A673 (cell line): ENCODE measurements at regions not wholly inside any gene's neighbourhood (a gene's known extent, or its start where the extent isn't known, plus 50 kb on each side); places are given as distances from the start of the nearest gene placed in this dataset.
A peak's percentile ranks its signal among the peaks of the same experiment; 100 is the strongest.

Experiments
- BruUV-seq: library from RNA; stranded (reverse); fragments of 400-500 nt; replicated peaks from 2 replicates; lab custom pipeline; 2021; lab: Mats Ljungman, UMichigan
- CTCF ChIA-PET: fragments of 300-600 bp; sonication (Branson Sonifier 250); formaldehyde crosslinking; loops from one replicate; lab custom pipeline; 2022; ENCODE audit warnings: antibody characterized with exemption; lab: Charles Lee
- POLR2A ChIA-PET: fragments of 300-600 bp; sonication (Branson Sonifier 250); formaldehyde crosslinking; loops from one replicate; lab custom pipeline; 2022; ENCODE audit warnings: antibody characterized with exemption; ENCODE audit not compliant: low non-redundant PET; lab: Charles Lee
- DNase-seq: peaks from one replicate; pipeline ENCODE4 v3.0.0-alpha.2; 2015; ENCODE audit warnings: low spot score
- H3K27ac ChIP-seq: fragments of 200-600 bp; sonication (generic); 2 replicates; pipeline ENCODE4 v1.5.1; 2016; ENCODE audit warnings: mixed run types, low read depth, mild to moderate bottlenecking, mixed read lengths, antibody characterized with exemption, low read length; ENCODE audit not compliant: poor library complexity, severe bottlenecking
- H3K27me3 ChIP-seq: fragments of 200-600 bp; sonication (generic); replicated peaks from 2 replicates; pipeline ENCODE4 v1.6.1; 2017; ENCODE audit warnings: mixed run types, low read depth, mild to moderate bottlenecking, mixed read lengths, antibody characterized with exemption, low read length; ENCODE audit not compliant: insufficient read depth, poor library complexity
- H3K36me3 ChIP-seq: fragments of 200-600 bp; sonication (generic); 2 replicates; pipeline ENCODE4 v1.6.1; 2016; ENCODE audit warnings: mixed run types, mild to moderate bottlenecking, mixed read lengths, antibody characterized with exemption, low read length; ENCODE audit not compliant: insufficient read depth, poor library complexity, severe bottlenecking
- H3K4me1 ChIP-seq: fragments of 200-600 bp; sonication (generic); 2 replicates; pipeline ENCODE4 v1.6.1; 2017; ENCODE audit warnings: mixed run types, mild to moderate bottlenecking, mixed read lengths, antibody characterized with exemption, low read length; ENCODE audit not compliant: insufficient read depth, poor library complexity, severe bottlenecking
- H3K4me3 ChIP-seq: fragments of 200-600 bp; sonication (generic); 2 replicates; pipeline ENCODE4 v1.5.1; 2016; ENCODE audit warnings: low read depth, mixed run types, mild to moderate bottlenecking, mixed read lengths, low read length; ENCODE audit not compliant: poor library complexity, severe bottlenecking
- H3K9me3 ChIP-seq: fragments of 200-600 bp; sonication (generic); 2 replicates; pipeline ENCODE4 v1.6.1; 2016; ENCODE audit warnings: mixed run types, low read depth, mild to moderate bottlenecking, mixed read lengths, antibody characterized with exemption, low read length; ENCODE audit not compliant: poor library complexity, severe bottlenecking
- CTCF ChIP-seq: fragments of 300-800, 200-600 bp; sonication (generic); conservative IDR thresholded peaks from 2 replicates; pipeline ENCODE4 v1.5.1; 2017; ENCODE audit warnings: low read depth, mild to moderate bottlenecking, antibody characterized with exemption, low read length, moderate library complexity, mixed read lengths
- EZH2 ChIP-seq: fragments of 200-600 bp; sonication (generic); IDR thresholded peaks from 2 replicates; pipeline ENCODE4 v1.6.1; 2017; ENCODE audit warnings: borderline replicate concordance, low read depth, mild to moderate bottlenecking, mixed read lengths, antibody characterized with exemption, low read length; ENCODE audit not compliant: poor library complexity, severe bottlenecking
- intact Hi-C: fragments of 100-400 bp; cut with micrococcal nuclease; formaldehyde crosslinking; loops from one replicate; pipeline ENCODE4 v1.10.0; 2022; ENCODE audit not compliant: unreplicated experiment

- Histone ChIP-seq H3K4me3 (no peak overlapping the region), H3K27me3 (no peaks in the 10 kb centered on the region), H3K27ac (no peak overlapping the region), H3K4me1 (peaks cover 9% of the 10 kb centered on the region), H3K36me3 (no peaks in the 10 kb centered on the region), H3K9me3 (no peaks in the 10 kb centered on the region)
- intact Hi-C loops = no loop called here
- CTCF ChIA-PET = no interaction called here
- no TSS peak for BruUV-seq
- TF ChIP-seq EZH2 = no peak
- POLR2A ChIA-PET = no interaction called here
- no peak for DNase-seq
Measured at GRCh38 chr4:156569535-156569934, 402.1 kb downstream of the PDGFC start.

DNA sequence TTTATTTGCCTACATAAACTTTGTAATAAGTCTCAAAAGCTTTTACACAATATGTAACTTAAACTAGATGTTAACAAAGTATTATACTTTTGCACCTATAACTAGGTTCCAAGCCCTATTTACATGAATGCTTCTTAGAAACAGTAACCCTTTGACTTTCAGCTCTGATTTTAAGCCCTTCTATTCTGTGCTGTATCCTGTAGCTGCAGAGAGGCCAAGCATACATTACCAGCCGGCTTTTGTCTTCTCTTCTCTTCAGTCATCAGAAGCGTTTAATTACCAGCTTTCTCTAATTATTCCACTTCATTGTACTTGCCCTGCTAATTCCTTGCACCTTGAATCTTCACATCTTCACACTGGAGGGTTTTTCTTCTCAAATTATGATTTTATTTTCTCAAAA, 403.1 kb downstream of the PDGFC start:
- peak; percentile 17 for DNase-seq
- Histone ChIP-seq H3K27ac (no peak overlapping the region), H3K27me3 (no peaks in the 10 kb centered on the region), H3K36me3 (no peaks in the 10 kb centered on the region), H3K4me1 (peaks cover 9% of the 10 kb centered on the region), H3K4me3 (no peak overlapping the region), H3K9me3 (no peaks in the 10 kb centered on the region)
- intact Hi-C loops = no loop called here
- BruUV-seq = no TSS peak
- POLR2A ChIA-PET = no interaction called here
- CTCF ChIA-PET = no interaction called here
- TF ChIP-seq EZH2 = no peak
- TF ChIP-seq CTCF = no peak

DNA sequence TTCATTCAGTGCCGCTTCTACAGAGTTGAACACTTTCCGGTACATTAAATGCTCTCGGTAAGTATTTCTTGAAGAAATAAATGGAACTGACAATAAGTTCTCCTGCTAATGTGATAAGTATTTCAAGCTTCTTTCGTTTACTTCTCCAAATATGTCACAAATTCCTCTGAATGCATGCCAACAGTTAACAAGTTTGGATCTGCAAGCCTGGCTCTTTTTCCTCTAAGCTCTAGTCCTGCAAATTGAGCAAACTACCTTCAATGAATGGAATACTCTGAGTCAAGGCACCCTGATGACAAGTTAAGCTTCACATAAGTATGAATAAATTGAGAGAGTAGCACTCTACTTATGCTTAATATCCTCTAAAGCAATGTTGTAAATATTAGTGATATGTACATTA, 403.6 kb downstream of the PDGFC start:
- H3K4me1 ChIP-seq = peaks cover 9% of the 10 kb centered on the region
- DNase-seq = peak; percentile 26
- no peaks in the 10 kb centered on the region for H3K27me3 ChIP-seq
- ChIA-PET CTCF (no interaction called here), POLR2A (no interaction called here)
- no peaks in the 10 kb centered on the region for H3K9me3 ChIP-seq
- BruUV-seq = no TSS peak
- TF ChIP-seq CTCF (no peak), EZH2 (no peak)
- intact Hi-C loops = no loop called here
- H3K27ac ChIP-seq = no peak overlapping the region
- no peaks in the 10 kb centered on the region for H3K36me3 ChIP-seq
- H3K4me3 ChIP-seq = no peak overlapping the region

GRCh38 chr4:156560701-156561100, 410.9 kb downstream of the PDGFC start:
- peaks cover 16% of the 10 kb centered on the region for H3K4me1 ChIP-seq
- H3K27me3 ChIP-seq = no peaks in the 10 kb centered on the region
- TF ChIP-seq CTCF (no peak), EZH2 (no peak)
- intact Hi-C loops = no loop called here
- H3K27ac ChIP-seq = no peak overlapping the region
- H3K4me3 ChIP-seq = no peak overlapping the region
- no TSS peak for BruUV-seq
- peak; percentile 11 for DNase-seq
- no peaks in the 10 kb centered on the region for H3K36me3 ChIP-seq
- ChIA-PET CTCF (no interaction called here), POLR2A (no interaction called here)
- H3K9me3 ChIP-seq = no peaks in the 10 kb centered on the region
